ENCODE measurements at regions not wholly inside any gene's neighbourhood (a gene's known extent, or its start where the extent isn't known, plus 50 kb on each side); places are given as distances from the start of the nearest gene placed in this dataset.
"Not testable (repeated sequence)": the region's sequence is repeated elsewhere in the genome, so short reads cannot be mapped to it uniquely, and the experiment has no call there.

DNA sequence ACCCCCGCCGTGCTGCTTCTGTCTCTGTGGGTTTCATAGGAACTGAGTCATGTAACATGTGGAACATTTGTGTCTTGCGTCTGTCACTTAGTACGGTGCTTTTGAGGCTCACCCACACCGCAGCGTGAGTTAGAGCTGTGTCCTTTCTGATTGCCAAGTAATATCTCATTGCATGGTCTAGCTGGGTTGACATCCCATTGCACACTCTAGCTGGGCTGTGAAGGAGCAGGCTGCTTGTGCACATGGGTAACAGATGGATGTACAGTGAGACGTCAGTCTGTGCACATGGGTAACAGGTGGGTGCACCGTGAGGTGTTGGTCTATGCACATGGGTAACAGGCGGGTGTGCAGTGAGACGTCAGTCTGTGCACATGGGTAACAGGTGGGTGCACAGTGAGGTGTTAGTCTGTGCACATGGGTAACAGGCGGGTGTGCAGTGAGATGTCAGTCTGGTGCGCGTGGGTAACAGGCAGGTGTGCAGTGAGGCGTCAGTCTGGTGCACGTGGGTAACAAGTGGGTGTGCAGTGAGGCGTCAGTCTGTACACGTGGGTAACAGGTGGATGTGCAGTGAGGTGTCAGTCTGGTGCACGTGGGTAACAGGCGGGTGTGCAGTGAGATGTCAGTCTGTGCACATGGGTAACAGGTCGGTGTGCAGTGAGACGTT, 58.5 kb upstream of the METTL9 start:
- H3K4me3 ChIP-seq (ENCODE audit: low read length); H3K27me3 ChIP-seq (ENCODE audit: insufficient read depth, low read length); H3K9me3 ChIP-seq (ENCODE audit: low read depth, low read length): not testable (repeated sequence)
- peaks cover 29% of the 10 kb centered on the region for H3K4me1 ChIP-seq (ENCODE audit: insufficient read depth, low read length)

DNA sequence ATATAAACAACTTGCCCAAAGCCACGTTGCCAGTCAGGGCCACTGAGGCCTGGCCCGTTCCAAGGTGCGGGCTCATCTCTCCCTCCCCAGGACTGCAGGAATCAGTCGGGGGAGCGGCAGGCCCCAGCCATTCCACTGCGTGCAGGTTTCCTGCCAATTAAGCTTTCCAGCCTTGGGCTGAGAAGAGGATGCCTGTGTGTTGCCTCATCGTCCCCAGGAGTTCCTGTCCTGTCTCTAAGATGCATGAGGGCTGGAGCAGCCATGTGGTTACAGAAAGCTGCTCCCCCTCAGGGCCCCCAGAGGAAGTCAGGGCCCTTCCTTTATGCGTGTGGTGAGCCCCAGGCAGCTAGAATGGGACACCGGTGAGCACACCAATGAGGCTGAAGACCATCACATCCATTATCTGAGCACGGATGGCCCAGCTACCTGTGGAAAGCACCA, 57.7 kb upstream of the METTL9 start:
- not testable (repeated sequence) for H3K27me3 ChIP-seq (ENCODE audit: insufficient read depth, low read length); H3K4me3 ChIP-seq (ENCODE audit: low read length); H3K9me3 ChIP-seq (ENCODE audit: low read depth, low read length)
- peaks cover 29% of the 10 kb centered on the region for H3K4me1 ChIP-seq (ENCODE audit: insufficient read depth, low read length)

DNA sequence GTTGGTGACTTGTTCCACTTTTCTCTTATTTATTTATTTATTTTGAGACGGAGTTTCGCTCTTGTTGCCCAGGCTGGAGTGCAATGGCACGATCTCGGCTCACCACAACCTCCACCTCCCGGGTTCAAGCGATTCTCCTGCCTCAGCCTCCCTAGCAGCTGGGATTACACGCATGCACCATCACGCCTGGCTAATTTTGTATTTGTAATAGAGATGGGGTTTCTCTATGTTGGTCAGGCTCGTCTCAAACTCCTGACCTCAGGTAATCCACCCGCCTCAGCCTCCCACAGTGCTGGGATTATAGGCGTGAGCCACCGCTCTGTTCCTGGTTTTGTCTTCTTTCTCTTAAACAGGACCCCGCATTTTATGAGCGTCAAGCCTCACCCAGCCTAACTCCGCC, 57.3 kb upstream of the METTL9 start:
- not testable (repeated sequence) for H3K4me3 ChIP-seq (ENCODE audit: low read length); H3K9me3 ChIP-seq (ENCODE audit: low read depth, low read length); H3K27me3 ChIP-seq (ENCODE audit: insufficient read depth, low read length)
- peaks cover 29% of the 10 kb centered on the region for H3K4me1 ChIP-seq (ENCODE audit: insufficient read depth, low read length)

DNA sequence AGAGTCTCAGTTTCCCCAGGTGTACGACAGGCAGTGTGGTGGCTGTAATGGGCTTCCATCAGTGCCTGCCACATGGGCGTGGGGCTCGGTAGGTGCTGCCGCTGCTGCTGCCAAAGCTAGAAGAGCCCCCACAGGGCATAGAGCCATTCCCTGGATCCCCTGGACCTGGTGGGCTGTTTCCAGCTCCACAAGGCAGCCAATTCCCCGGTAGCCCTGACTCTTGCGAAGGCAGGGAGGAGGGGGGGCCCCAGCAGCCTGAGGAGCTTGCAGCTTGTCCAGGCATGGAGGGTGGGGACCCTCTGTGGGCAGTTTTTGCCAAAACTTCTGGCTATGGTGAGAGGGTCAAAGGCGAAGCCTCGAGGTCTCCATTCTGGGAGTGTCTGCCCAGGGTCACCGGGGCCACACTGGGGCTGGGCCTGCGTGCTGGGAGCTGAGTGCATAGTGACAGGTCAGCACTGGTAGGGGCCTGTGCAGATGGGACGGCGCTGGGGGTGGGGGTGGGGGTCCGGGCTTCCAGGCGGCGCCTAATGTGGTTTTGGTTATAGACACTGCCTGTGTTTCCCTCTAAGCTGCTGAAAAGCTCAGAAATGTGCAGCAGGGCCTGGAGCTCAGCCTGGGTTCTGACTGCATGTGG, 56.8 kb upstream of the METTL9 start:
- not testable (repeated sequence) for H3K9me3 ChIP-seq (ENCODE audit: low read depth, low read length); H3K27me3 ChIP-seq (ENCODE audit: insufficient read depth, low read length); H3K4me3 ChIP-seq (ENCODE audit: low read length)
- peaks cover 29% of the 10 kb centered on the region for H3K4me1 ChIP-seq (ENCODE audit: insufficient read depth, low read length)

DNA sequence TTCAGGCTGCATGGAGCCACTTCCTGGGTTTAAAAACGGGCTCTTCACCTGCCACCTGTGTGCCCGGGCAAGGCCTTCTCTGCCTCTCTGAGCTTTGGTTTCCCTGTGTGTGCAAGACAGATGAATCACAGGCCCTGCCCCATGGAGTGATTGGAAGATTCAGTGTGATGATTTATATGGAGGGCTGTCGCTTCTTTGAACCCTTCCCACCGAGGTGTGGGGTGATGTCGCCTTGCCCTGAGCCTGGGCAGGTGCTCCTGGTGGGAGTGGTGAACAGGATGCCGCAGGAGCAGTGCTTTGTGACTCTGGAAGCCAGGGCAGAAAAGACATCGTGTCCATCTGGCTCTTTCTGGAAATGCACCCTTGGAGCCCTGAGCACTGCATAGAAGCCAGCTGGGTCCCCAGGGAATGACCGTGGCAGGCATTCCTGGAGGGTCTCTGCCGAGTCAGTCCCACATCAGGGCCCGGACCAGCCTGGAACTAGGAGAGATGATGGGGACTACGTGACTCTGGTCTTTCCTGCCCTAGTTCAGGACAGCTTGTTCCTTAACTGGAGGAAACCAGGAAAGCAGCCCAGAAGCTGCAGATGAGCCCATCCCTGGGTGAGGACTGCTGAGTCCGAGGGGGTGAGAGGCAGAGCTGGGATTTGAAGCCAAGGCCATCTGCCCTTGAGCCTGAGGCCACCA, 56.1 kb upstream of the METTL9 start:
- H3K27me3 ChIP-seq (ENCODE audit: insufficient read depth, low read length); H3K4me3 ChIP-seq (ENCODE audit: low read length); H3K9me3 ChIP-seq (ENCODE audit: low read depth, low read length): not testable (repeated sequence)
- H3K4me1 ChIP-seq (ENCODE audit: insufficient read depth, low read length), result peaks cover 29% of the 10 kb centered on the region

DNA sequence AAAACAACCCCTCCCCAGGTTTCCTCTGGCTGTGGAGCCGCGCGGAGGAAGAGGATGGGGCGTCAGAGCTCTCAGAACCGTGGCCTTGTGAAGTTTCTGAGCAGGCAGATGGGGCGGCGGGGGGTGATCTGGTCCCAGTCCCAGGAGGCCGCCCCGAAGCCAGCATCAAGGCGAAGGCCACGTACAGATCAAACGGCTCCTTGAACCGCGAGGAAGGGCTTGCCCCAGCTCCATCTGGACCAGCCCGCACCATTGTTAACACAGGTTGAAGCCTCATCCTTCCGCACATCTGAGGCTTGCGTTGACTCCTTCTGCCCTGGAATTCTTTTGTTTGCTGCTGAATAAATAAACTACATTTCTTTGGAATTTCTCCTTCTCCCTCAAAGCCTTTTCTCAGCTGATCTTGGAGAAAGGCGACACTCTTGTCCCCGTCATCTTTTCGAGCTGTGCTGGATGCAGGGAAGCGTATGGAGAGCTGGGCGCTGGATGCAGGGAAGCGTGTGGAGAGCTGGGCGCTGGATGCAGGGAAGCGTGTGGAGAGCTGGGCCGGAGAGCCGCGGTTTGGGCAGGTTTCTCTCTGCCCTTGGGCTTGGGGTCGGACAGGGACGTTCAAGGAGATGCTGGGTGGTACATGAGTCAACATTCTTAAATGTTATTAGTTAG, 53.6 kb upstream of the METTL9 start:
- peaks cover 17% of the 10 kb centered on the region for H3K4me1 ChIP-seq (ENCODE audit: insufficient read depth, low read length)
- H3K4me3 ChIP-seq (ENCODE audit: low read length); H3K9me3 ChIP-seq (ENCODE audit: low read depth, low read length); H3K27me3 ChIP-seq (ENCODE audit: insufficient read depth, low read length): not testable (repeated sequence)

DNA sequence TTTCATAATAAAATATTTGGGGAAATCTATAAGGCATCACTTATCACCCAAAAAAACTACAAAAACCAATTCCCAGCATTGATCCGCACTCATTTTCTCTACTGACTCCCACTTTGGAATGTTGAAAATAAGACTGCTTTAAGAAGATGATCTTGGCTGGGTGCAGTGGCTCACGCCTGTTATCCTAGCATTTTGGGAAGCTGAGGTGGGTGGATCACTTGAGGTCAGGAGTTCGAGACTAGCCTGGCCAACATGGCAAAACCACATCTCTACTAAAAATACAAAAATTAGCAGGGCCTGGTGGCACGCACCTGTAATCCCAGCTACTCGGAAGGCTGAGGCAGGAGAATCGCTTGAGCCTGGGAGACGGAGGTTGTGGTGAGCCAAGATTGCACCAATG, 50.0 kb upstream of the METTL9 start:
- H3K27me3 ChIP-seq (ENCODE audit: insufficient read depth, low read length), result not testable (repeated sequence)

More for the DNA sequence above, 50.0 kb upstream of the METTL9 start:
- not testable (repeated sequence) for H3K4me1 ChIP-seq (ENCODE audit: insufficient read depth, low read length); H3K4me3 ChIP-seq (ENCODE audit: low read length); H3K9me3 ChIP-seq (ENCODE audit: low read depth, low read length)

Data from mononuclear cell (primary cell).